HCT116 (cell line): ENCODE measurements at regions not wholly inside any gene's neighbourhood (a gene's known extent, or its start where the extent isn't known, plus 50 kb on each side); places are given as distances from the start of the nearest gene placed in this dataset.

ENCODE experiments used
- ATAC-seq: fragments of 200-7000 bp; cut with Tn5 transposase; 2 replicates; pipeline ENCODE4 v1.9.1; 2020; ENCODE audit warnings: mild to moderate bottlenecking, moderate library complexity
- BruUV-seq: library from RNA; stranded (reverse); fragments of 400-500 nt; replicated peaks from 2 replicates; lab custom pipeline; 2021; lab: Mats Ljungman, UMichigan
- CTCF ChIA-PET: fragments of 300-600 bp; sonication (Branson Sonifier 250); formaldehyde crosslinking; loops from one replicate; lab custom pipeline; 2021; ENCODE audit warnings: antibody characterized with exemption; lab: Charles Lee
- POLR2A ChIA-PET: fragments of 300-600, 350-600 bp; sonication (Branson Sonifier 250); formaldehyde crosslinking; loops from one replicate; lab custom pipeline; 2021; ENCODE audit warnings: antibody characterized with exemption; lab: Charles Lee
- RAD21 ChIA-PET, 2 experiments: fragments of 300-600 bp; sonication (Branson Sonifier 250); formaldehyde crosslinking; loops; one replicate each; lab custom pipeline; 2023; ENCODE audit warnings: low total read pairs in 2 of 2; ENCODE audit not compliant: uncharacterized antibody in 2 of 2, unreplicated experiment in 2 of 2, low non-redundant PET in 1 of 2; lab: Charles Lee
- DNase-seq: peaks from one replicate; pipeline ENCODE4 v3.0.0-alpha.2; 2010; ENCODE audit warnings: low read depth, low spot score
- H2AFZ ChIP-seq: fragments of 200-600 bp; shearing (Covaris generic), sonication (generic); 2 replicates; pipeline ENCODE4 v1.6.1; 2017; ENCODE audit warnings: low read depth, mixed run types, mixed read lengths, antibody characterized with exemption, low read length; ENCODE audit not compliant: poor library complexity, severe bottlenecking
- H3K27ac ChIP-seq: 2 replicates; pipeline ENCODE4 v1.5.1; 2012; ENCODE audit warnings: low read depth, low read length
- H3K27me3 ChIP-seq: fragments of 200-600 bp; sonication (generic); 2 replicates; pipeline ENCODE4 v1.6.1; 2016; ENCODE audit warnings: mixed run types, low read length, mixed read lengths; ENCODE audit not compliant: insufficient read depth
- H3K36me3 ChIP-seq, 2 experiments: fragments of 200-500 bp in 1 of 2; fragments of 200-600 bp in 1 of 2; sonication (Bioruptor generic) in 1 of 2; sonication (generic) in 1 of 2; 2 replicates each; pipeline versions ENCODE4 v1.5.1 to v1.6.1; 2014 to 2016; ENCODE audit warnings: low read length in 2 of 2, inconsistent platforms in 1 of 2, mixed read lengths in 1 of 2, mixed run types in 1 of 2; ENCODE audit not compliant: insufficient read depth in 2 of 2, control insufficient read depth in 1 of 2
- H3K4me1 ChIP-seq, 2 experiments: fragments of 200-600 bp in 1 of 2; sonication (generic) in 1 of 2; 2 replicates each; pipeline versions ENCODE4 v1.5.1 to v1.6.1; 2012 to 2017; ENCODE audit warnings: low read length in 2 of 2, inconsistent platforms in 1 of 2, mild to moderate bottlenecking in 1 of 2, mixed read lengths in 1 of 2, mixed run types in 1 of 2, moderate library complexity in 1 of 2; ENCODE audit not compliant: insufficient read depth in 2 of 2, control insufficient read depth in 1 of 2
- H3K4me2 ChIP-seq: fragments of 200-600 bp; sonication (generic); 2 replicates; pipeline ENCODE4 v1.6.1; 2017; ENCODE audit warnings: mixed run types, low read length, mixed read lengths
- H3K4me3 ChIP-seq, 2 experiments: fragments of 200-600 bp in 1 of 2; sonication (generic) in 1 of 2; replicated peaks in 1 of 2; 2 replicates each; pipeline ENCODE4 v1.5.1; 2011 to 2016; ENCODE audit warnings: low read length in 2 of 2, control low read depth in 1 of 2, low read depth in 1 of 2, mild to moderate bottlenecking in 1 of 2, mixed read lengths in 1 of 2, mixed run types in 1 of 2
- H3K79me2 ChIP-seq: fragments of 200-600 bp; sonication (generic); 2 replicates; pipeline ENCODE4 v1.6.1; 2017; ENCODE audit warnings: mild to moderate bottlenecking, mixed run types, low read length, moderate library complexity, mixed read lengths; ENCODE audit not compliant: insufficient read depth
- H3K9ac ChIP-seq: fragments of 200-600 bp; sonication (generic); 2 replicates; pipeline ENCODE4 v1.6.1; 2016; ENCODE audit warnings: low read length, mixed read lengths
- H3K9me2 ChIP-seq: fragments of 200-600 bp; sonication (generic), shearing (Covaris generic); 2 replicates; pipeline ENCODE4 v1.6.1; 2017; ENCODE audit warnings: mixed run types, mild to moderate bottlenecking, moderate library complexity; ENCODE audit not compliant: insufficient read depth
- H3K9me3 ChIP-seq, 2 experiments: fragments of 200-500 bp in 1 of 2; fragments of 200-600 bp in 1 of 2; sonication (Bioruptor generic) in 1 of 2; sonication (generic) in 1 of 2; 2 replicates each; pipeline ENCODE4 v1.6.1; 2014 to 2017; ENCODE audit warnings: low read length in 2 of 2, mixed read lengths in 2 of 2, inconsistent platforms in 1 of 2, low read depth in 1 of 2, mild to moderate bottlenecking in 1 of 2, mixed run types in 1 of 2, moderate library complexity in 1 of 2; ENCODE audit not compliant: control insufficient read depth in 1 of 2, insufficient read depth in 1 of 2
- H4K20me1 ChIP-seq: fragments of 200-600 bp; sonication (generic), shearing (Covaris generic); 2 replicates; pipeline ENCODE4 v1.6.1; 2017; ENCODE audit warnings: mixed run types, mild to moderate bottlenecking, moderate library complexity; ENCODE audit not compliant: insufficient read depth
- CTCF ChIP-seq, 3 experiments: fragments of 200-600 bp in 1 of 3; sonication (generic) in 1 of 3; IDR thresholded peaks in 2 of 3; conservative IDR thresholded peaks in 1 of 3; 2 replicates each; pipeline ENCODE4 v1.5.1; 2012 to 2017; ENCODE audit warnings: low read depth in 2 of 3, low read length in 2 of 3, antibody characterized with exemption in 1 of 3, borderline replicate concordance in 1 of 3, control low read depth in 1 of 3, mild to moderate bottlenecking in 1 of 3, mixed read lengths in 1 of 3, mixed run types in 1 of 3, moderate library complexity in 1 of 3; ENCODE audit not compliant: insufficient read depth in 1 of 3
- ELF1 ChIP-seq: IDR thresholded peaks from 2 replicates; pipeline ENCODE4 v1.6.1; 2012; ENCODE audit warnings: low read depth, borderline replicate concordance
- EZH2phosphoT487 ChIP-seq: fragments of 200-600 bp; IDR thresholded peaks from 2 replicates; pipeline ENCODE4 v1.6.1; 2018; ENCODE audit warnings: antibody characterized with exemption, borderline replicate concordance
- JUND ChIP-seq: IDR thresholded peaks from 2 replicates; pipeline ENCODE4 v1.6.1; 2012
- MAX ChIP-seq: IDR thresholded peaks from 2 replicates; pipeline ENCODE4 v1.6.1; 2012
- RAD21 ChIP-seq: IDR thresholded peaks from 2 replicates; pipeline ENCODE4 v1.6.1; 2012; ENCODE audit warnings: low read depth, mild to moderate bottlenecking
- SRF ChIP-seq: IDR thresholded peaks from 2 replicates; pipeline ENCODE4 v1.6.1; 2012; ENCODE audit warnings: low read depth
- TCF7L2 ChIP-seq: IDR thresholded peaks from 2 replicates; pipeline ENCODE4 v1.7.0; 2011; ENCODE audit warnings: borderline replicate concordance, inconsistent platforms; ENCODE audit not compliant: insufficient read depth, insufficient read length; ENCODE audit errors: extremely low read depth
- ZBTB33 ChIP-seq: IDR thresholded peaks from 2 replicates; pipeline ENCODE4 v1.6.1; 2011; ENCODE audit warnings: mild to moderate bottlenecking, low read length, moderate library complexity; ENCODE audit not compliant: insufficient replicate concordance; ENCODE audit errors: extremely low read depth
- intact Hi-C: fragments of 100-400 bp; cut with micrococcal nuclease; formaldehyde crosslinking; loops from 2 replicates; pipeline ENCODE4 v1.10.0; 2022

GRCh38 chr18:75810516-75810915 is 383.0 kb upstream of the SMIM21 start:
- H4K20me1 ChIP-seq = no peaks in the 10 kb centered on the region
- BruUV-seq = no TSS peak
- H3K36me3 ChIP-seq = no peaks in the 10 kb centered on the region
- H3K9ac ChIP-seq = no peak overlapping the region
- no peak overlapping the region for H3K4me3 ChIP-seq
- peaks cover 8% of the 10 kb centered on the region; the same call in 1 of the 2 replicates for H3K27me3 ChIP-seq
- DNase-seq (no peak), ATAC-seq (no peak)
- RAD21 ChIA-PET = no interaction called here
- no peak overlapping the region for H2AFZ ChIP-seq
- POLR2A ChIA-PET = no interaction called here
- no peaks in the 10 kb centered on the region for H3K4me1 ChIP-seq
- H3K4me2 ChIP-seq = no peak overlapping the region
- no peaks in the 10 kb centered on the region for H3K9me2 ChIP-seq
- TF ChIP-seq MAX = no peak
- TF ChIP-seq RAD21 = no peak
- TF ChIP-seq EZH2phosphoT487 = no peak
- TF ChIP-seq SRF = no peak
- TF ChIP-seq CTCF (IDR thresholded peaks at IDR 0.05 in 2 of 3, conservative IDR thresholded peaks at IDR 0.05 in 1 of 3; ENCODE audit: borderline replicate concordance in 1 of 3, insufficient read depth in 1 of 3, low read depth in 2 of 3, low read length in 2 of 3) = no peak
- no peak for TF ChIP-seq TCF7L2
- no peak for TF ChIP-seq ZBTB33
- no peak for TF ChIP-seq ELF1
- TF ChIP-seq JUND = no peak
- TF ChIP-seq, all 23 proteins: peak for 0
- intact Hi-C loops = no loop called here
- no peak overlapping the region for H3K27ac ChIP-seq
- no peaks in the 10 kb centered on the region for H3K79me2 ChIP-seq
- CTCF ChIA-PET = no interaction called here
- no peaks in the 10 kb centered on the region for H3K9me3 ChIP-seq
